ENCODE measurements at regions not wholly inside any gene's neighbourhood (a gene's known extent, or its start where the extent isn't known, plus 50 kb on each side); places are given as distances from the start of the nearest gene placed in this dataset.
A peak's percentile ranks its signal among the peaks of the same experiment; 100 is the strongest.
"Not testable (repeated sequence)": the region's sequence is repeated elsewhere in the genome, so short reads cannot be mapped to it uniquely, and the experiment has no call there.

- not testable (repeated sequence) for H3K27ac Mint-ChIP-seq; H3K9me3 Mint-ChIP-seq; DNase-seq; H3K4me1 Mint-ChIP-seq; H3K4me3 Mint-ChIP-seq; H3K27me3 Mint-ChIP-seq; ATAC-seq (replicated peaks); H3K36me3 Mint-ChIP-seq
Observed at GRCh38 chr10:45056806-45057205, 56.1 kb downstream of the ZNF22 start.

GRCh38 chr10:45058580-45058979 is 57.9 kb downstream of the ZNF22 start:
- Mint-ChIP-seq H3K27me3 (peaks cover 0 to 4% of the 10 kb centered on the region in 2 donors), H3K4me3 (no peak overlapping the region), H3K4me1 (peaks cover 0 to 6% of the 10 kb centered on the region in 2 donors), H3K27ac (no peak overlapping the region), H3K9me3 (no peaks in the 10 kb centered on the region), H3K36me3 (no peaks in the 10 kb centered on the region)
- ATAC-seq (replicated peaks) (no peak), DNase-seq (no peak)

- H3K9me3 Mint-ChIP-seq = no peaks in the 10 kb centered on the region
Observed at GRCh38 chr10:45058992-45059561, 58.4 kb downstream of the ZNF22 start.

GRCh38 chr10:45059632-45060031 is 58.9 kb downstream of the ZNF22 start:
- no peak for DNase-seq
- no peaks in the 10 kb centered on the region for H3K9me3 Mint-ChIP-seq
- H3K36me3 Mint-ChIP-seq = no peaks in the 10 kb centered on the region
- H3K27me3 Mint-ChIP-seq = peaks cover 3 to 4% of the 10 kb centered on the region in 2 donors
- no peak overlapping the region for H3K27ac Mint-ChIP-seq
- ATAC-seq (replicated peaks) = no peak
- peaks cover 0 to 6% of the 10 kb centered on the region in 2 donors for H3K4me1 Mint-ChIP-seq
- H3K4me3 Mint-ChIP-seq = no peak overlapping the region

More at GRCh38 chr10:45058992-45059561, 58.4 kb downstream of the ZNF22 start:
- Mint-ChIP-seq H3K36me3 (no peaks in the 10 kb centered on the region), H3K27ac (no peak overlapping the region), H3K27me3 (peaks cover 0 to 4% of the 10 kb centered on the region in 2 donors), H3K4me3 (no peak overlapping the region), H3K4me1 (peaks cover 0 to 6% of the 10 kb centered on the region in 2 donors)
- DNase-seq = no peak
- no peak for ATAC-seq (replicated peaks)

- no peak for DNase-seq
- Mint-ChIP-seq H3K4me3 (no peak overlapping the region), H3K27ac (no peak overlapping the region), H3K9me3 (no peaks in the 10 kb centered on the region), H3K27me3 (peaks cover 4 to 8% of the 10 kb centered on the region in 2 donors), H3K36me3 (no peaks in the 10 kb centered on the region), H3K4me1 (peaks cover 0 to 6% of the 10 kb centered on the region in 2 donors)
- ATAC-seq (replicated peaks) = no peak
Observed at GRCh38 chr10:45061982-45062381, 61.3 kb downstream of the ZNF22 start.

- Mint-ChIP-seq H3K4me1 (peaks cover 0 to 2% of the 10 kb centered on the region in 2 donors), H3K27me3 (peaks cover 4 to 8% of the 10 kb centered on the region in 2 donors), H3K27ac (no peak overlapping the region), H3K36me3 (no peaks in the 10 kb centered on the region), H3K4me3 (no peak overlapping the region), H3K9me3 (no peaks in the 10 kb centered on the region)
- no peak for DNase-seq
- ATAC-seq (replicated peaks) = no peak
Observed at GRCh38 chr10:45063591-45064231, 63.0 kb downstream of the ZNF22 start.

- Mint-ChIP-seq H3K4me3 (no peak overlapping the region), H3K9me3 (peaks cover 0 to 2% of the 10 kb centered on the region in 2 donors), H3K27ac (no peak overlapping the region), H3K36me3 (no peaks in the 10 kb centered on the region), H3K27me3 (peaks cover 1 to 8% of the 10 kb centered on the region in 2 donors), H3K4me1 (no peaks in the 10 kb centered on the region)
- no peak for DNase-seq
- no peak for ATAC-seq (replicated peaks)
Observed at GRCh38 chr10:45064998-45065397, 64.3 kb downstream of the ZNF22 start.

GRCh38 chr10:45071043-45071813 is 70.5 kb downstream of the ZNF22 start:
- Mint-ChIP-seq H3K27ac (no peak overlapping the region), H3K27me3 (peaks cover 5 to 8% of the 10 kb centered on the region in 2 donors), H3K9me3 (peaks cover 10 to 13% of the 10 kb centered on the region in 2 donors), H3K4me1 (no peaks in the 10 kb centered on the region), H3K36me3 (peaks cover 0 to 3% of the 10 kb centered on the region in 2 donors), H3K4me3 (no peak overlapping the region)
- ATAC-seq (replicated peaks) (peak in 1 of 2 donors; percentile 36), DNase-seq (no peak)

GRCh38 chr10:45075216-45075615 is 74.5 kb downstream of the ZNF22 start:
- H3K4me3 Mint-ChIP-seq = no peak overlapping the region
- H3K27me3 Mint-ChIP-seq = peaks cover 7 to 13% of the 10 kb centered on the region in 2 donors
- no peak for DNase-seq
- ATAC-seq (replicated peaks) = no peak
- no peaks in the 10 kb centered on the region for H3K4me1 Mint-ChIP-seq
- no peak overlapping the region for H3K27ac Mint-ChIP-seq
- H3K36me3 Mint-ChIP-seq = peaks cover 0 to 3% of the 10 kb centered on the region in 2 donors
- peaks cover 10% of the 10 kb centered on the region in 2 donors for H3K9me3 Mint-ChIP-seq

GRCh38 chr10:45075826-45076380 is 75.2 kb downstream of the ZNF22 start:
- Mint-ChIP-seq H3K4me1 (no peaks in the 10 kb centered on the region), H3K9me3 (peaks cover 5 to 9% of the 10 kb centered on the region in 2 donors), H3K4me3 (no peak overlapping the region), H3K27ac (no peak overlapping the region), H3K36me3 (peaks cover 0 to 3% of the 10 kb centered on the region in 2 donors), H3K27me3 (peaks cover 7 to 13% of the 10 kb centered on the region in 2 donors)
- ATAC-seq (replicated peaks) (no peak), DNase-seq (no peak)

GRCh38 chr10:45076891-45077290 is 76.2 kb downstream of the ZNF22 start:
- H3K9me3 Mint-ChIP-seq = peaks cover 1 to 3% of the 10 kb centered on the region in 2 donors
- peaks cover 0 to 3% of the 10 kb centered on the region in 2 donors for H3K36me3 Mint-ChIP-seq
- no peak for ATAC-seq (replicated peaks)
- H3K27ac Mint-ChIP-seq = no peak overlapping the region
- H3K4me3 Mint-ChIP-seq = no peak overlapping the region
- no peak for DNase-seq
- H3K4me1 Mint-ChIP-seq = no peaks in the 10 kb centered on the region
- H3K27me3 Mint-ChIP-seq = peaks cover 7 to 13% of the 10 kb centered on the region in 2 donors

- peaks cover 7 to 10% of the 10 kb centered on the region in 2 donors for H3K27me3 Mint-ChIP-seq
- H3K4me3 Mint-ChIP-seq = no peak overlapping the region
- H3K36me3 Mint-ChIP-seq = no peaks in the 10 kb centered on the region
- H3K27ac Mint-ChIP-seq = no peak overlapping the region
- DNase-seq (no peak), ATAC-seq (replicated peaks) (no peak)
- H3K9me3 Mint-ChIP-seq = peaks cover 3 to 5% of the 10 kb centered on the region in 2 donors
- H3K4me1 Mint-ChIP-seq = no peaks in the 10 kb centered on the region
Observed at GRCh38 chr10:45080331-45080730, 79.6 kb downstream of the ZNF22 start.

- Mint-ChIP-seq H3K9me3 (peaks cover 10 to 14% of the 10 kb centered on the region in 2 donors), H3K36me3 (no peaks in the 10 kb centered on the region), H3K4me1 (no peaks in the 10 kb centered on the region), H3K4me3 (no peak overlapping the region), H3K27ac (no peak overlapping the region), H3K27me3 (peaks cover 0 to 4% of the 10 kb centered on the region in 2 donors)
- DNase-seq (no peak), ATAC-seq (replicated peaks) (no peak)
Observed at GRCh38 chr10:45082176-45082575, 81.5 kb downstream of the ZNF22 start.

- Mint-ChIP-seq H3K4me3 (no peak overlapping the region), H3K27ac (no peak overlapping the region), H3K36me3 (no peaks in the 10 kb centered on the region), H3K27me3 (peaks cover 15 to 19% of the 10 kb centered on the region in 2 donors), H3K9me3 (no peaks in the 10 kb centered on the region), H3K4me1 (no peaks in the 10 kb centered on the region)
- DNase-seq (no peak), ATAC-seq (replicated peaks) (no peak)
Observed at GRCh38 chr10:45091968-45092367, 91.2 kb downstream of the ZNF22 start.
